HT-29 (cell line): ENCODE measurements at regions not wholly inside any gene's neighbourhood (a gene's known extent, or its start where the extent isn't known, plus 50 kb on each side); places are given as distances from the start of the nearest gene placed in this dataset.
"Not testable (repeated sequence)": the region's sequence is repeated elsewhere in the genome, so short reads cannot be mapped to it uniquely, and the experiment has no call there.

ENCODE experiments used
- DNase-seq: peaks from one replicate; pipeline ENCODE4 v3.0.0-alpha.2; 2015; ENCODE audit warnings: low spot score

- no peak for DNase-seq
Measured at GRCh38 chr16:60142619-60143347, 1408.7 kb upstream of the GOT2 start.

GRCh38 chr16:60137891-60138290, 1403.8 kb upstream of the GOT2 start:
- no peak for DNase-seq

- no peak for DNase-seq
Measured at GRCh38 chr16:60127196-60127595, 1393.1 kb upstream of the GOT2 start.

- not testable (repeated sequence) for DNase-seq
Measured at GRCh38 chr16:60126115-60126514, 1392.0 kb upstream of the GOT2 start.

GRCh38 chr16:60123392-60124023, 1389.4 kb upstream of the GOT2 start:
- no peak for DNase-seq

- no peak for DNase-seq
Measured at GRCh38 chr16:60120586-60120985, 1386.5 kb upstream of the GOT2 start.

GRCh38 chr16:60110531-60110930, 1376.4 kb upstream of the GOT2 start:
- DNase-seq, result no peak

- no peak for DNase-seq
Measured at GRCh38 chr16:60107871-60108270, 1373.8 kb upstream of the GOT2 start.

- DNase-seq, result no peak
Measured at GRCh38 chr16:60107437-60107836, 1373.3 kb upstream of the GOT2 start.

GRCh38 chr16:60100371-60100770, 1366.3 kb upstream of the GOT2 start:
- DNase-seq, result no peak

GRCh38 chr16:60091529-60091928, 1357.4 kb upstream of the GOT2 start:
- no peak for DNase-seq

- DNase-seq, result no peak
Measured at GRCh38 chr16:60091071-60091470, 1357.0 kb upstream of the GOT2 start.

- DNase-seq, result no peak
Measured at GRCh38 chr16:60087530-60087929, 1353.4 kb upstream of the GOT2 start.

- not testable (repeated sequence) for DNase-seq
Measured at GRCh38 chr16:60078819-60079218, 1344.7 kb upstream of the GOT2 start.

GRCh38 chr16:60077861-60078260, 1343.7 kb upstream of the GOT2 start:
- DNase-seq, result no peak

- no peak for DNase-seq
Measured at GRCh38 chr16:60074378-60074777, 1340.3 kb upstream of the GOT2 start.

GRCh38 chr16:60073376-60073775, 1339.3 kb upstream of the GOT2 start:
- DNase-seq, result no peak

- DNase-seq, result no peak
Measured at GRCh38 chr16:60064026-60064425, 1329.9 kb upstream of the GOT2 start.

GRCh38 chr16:60061396-60061795, 1327.3 kb upstream of the GOT2 start:
- DNase-seq, result no peak

- no peak for DNase-seq
Measured at GRCh38 chr16:60060731-60061130, 1326.6 kb upstream of the GOT2 start.

GRCh38 chr16:60059141-60059540, 1325.0 kb upstream of the GOT2 start:
- no peak for DNase-seq

GRCh38 chr16:60041671-60042070, 1307.6 kb upstream of the GOT2 start:
- no peak for DNase-seq

GRCh38 chr16:60031740-60032139, 1297.6 kb upstream of the GOT2 start:
- no peak for DNase-seq
